Hepatic stellate cell (primary cell): ENCODE measurements at regions not wholly inside any gene's neighbourhood (a gene's known extent, or its start where the extent isn't known, plus 50 kb on each side); places are given as distances from the start of the nearest gene placed in this dataset.

ENCODE experiments used
- DNase-seq: peaks from one replicate; pipeline ENCODE4 v3.0.0; 2011; ENCODE audit warnings: low spot score

DNA sequence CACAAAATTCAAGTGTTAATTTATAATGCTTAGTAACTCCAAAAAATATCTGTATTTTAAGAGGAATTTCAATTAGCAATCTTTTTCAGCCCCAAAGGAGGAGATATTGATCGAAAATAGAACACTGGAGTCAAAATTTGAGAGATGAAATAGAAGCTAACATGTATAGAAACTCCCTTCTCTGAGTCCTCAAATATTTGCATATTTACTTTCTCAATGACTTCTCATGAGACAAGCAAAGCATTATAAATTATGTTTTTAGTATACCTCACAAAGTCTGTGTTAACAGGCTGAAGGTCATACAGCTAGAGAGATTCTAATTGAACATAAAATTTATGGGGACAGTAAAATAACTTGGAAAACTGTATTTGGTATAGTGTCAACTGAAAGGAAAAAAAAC, 260.5 kb downstream of the GPAM start:
- DNase-seq: no peak

DNA sequence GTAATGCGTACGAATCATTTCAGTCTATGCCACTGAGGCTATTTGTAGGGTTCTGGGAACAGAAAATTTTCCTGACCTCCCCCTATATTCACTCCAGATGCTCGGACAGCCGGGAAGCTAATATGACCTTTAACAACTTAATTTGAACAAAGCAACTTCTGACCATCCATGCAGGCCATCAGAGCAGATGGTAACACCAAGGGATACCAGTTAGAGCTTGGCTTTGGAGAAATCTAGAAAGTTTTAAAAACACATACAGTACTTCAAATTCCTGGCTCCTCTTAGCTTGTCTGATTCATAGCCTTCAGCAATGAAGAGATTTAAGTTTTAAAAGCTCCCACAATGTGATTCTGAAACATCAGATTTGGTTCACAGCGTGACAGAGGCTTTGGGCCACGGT, 257.3 kb downstream of the GPAM start:
- no peak for DNase-seq

GRCh38 chr10:111933937-111934336, 249.6 kb downstream of the GPAM start:
- DNase-seq: no peak

DNA sequence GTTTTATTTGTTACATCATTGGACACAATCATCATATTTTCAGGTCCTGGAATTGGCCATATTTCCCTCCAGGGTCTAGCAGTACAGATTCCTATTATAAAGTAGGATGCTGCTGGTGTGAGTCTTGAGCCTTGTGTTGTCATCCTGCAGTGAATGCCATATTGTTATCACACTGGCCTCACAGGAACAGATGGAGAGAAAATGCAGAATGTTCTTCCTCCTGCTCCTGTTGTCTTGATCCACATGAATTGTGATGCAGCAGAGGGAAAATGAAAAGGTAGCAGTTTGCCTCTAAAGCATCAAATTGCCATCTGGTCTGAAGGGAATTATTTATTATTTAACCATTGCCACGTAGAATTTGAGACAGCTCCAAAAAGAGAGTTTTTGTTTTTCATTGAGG, 248.6 kb downstream of the GPAM start:
- no peak for DNase-seq

DNA sequence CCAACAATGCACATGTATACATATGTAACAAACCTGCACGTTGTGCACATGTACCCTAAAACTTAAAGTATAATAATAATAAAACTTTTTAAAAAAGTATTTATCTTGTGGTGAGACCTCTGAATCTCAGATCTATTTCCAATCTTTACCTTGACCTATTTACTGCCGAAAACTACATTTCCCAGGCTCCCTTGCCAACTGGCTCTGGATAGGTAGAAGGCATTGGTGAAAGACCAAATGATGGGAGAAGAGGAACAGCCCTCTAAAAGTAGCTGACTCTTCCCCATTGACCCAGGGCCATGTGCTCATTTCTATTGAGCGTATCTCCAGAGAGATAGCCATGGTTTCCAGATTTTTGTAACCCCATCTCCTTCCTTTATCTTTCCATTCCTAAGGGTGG, 247.4 kb downstream of the GPAM start:
- DNase-seq: no peak

DNA sequence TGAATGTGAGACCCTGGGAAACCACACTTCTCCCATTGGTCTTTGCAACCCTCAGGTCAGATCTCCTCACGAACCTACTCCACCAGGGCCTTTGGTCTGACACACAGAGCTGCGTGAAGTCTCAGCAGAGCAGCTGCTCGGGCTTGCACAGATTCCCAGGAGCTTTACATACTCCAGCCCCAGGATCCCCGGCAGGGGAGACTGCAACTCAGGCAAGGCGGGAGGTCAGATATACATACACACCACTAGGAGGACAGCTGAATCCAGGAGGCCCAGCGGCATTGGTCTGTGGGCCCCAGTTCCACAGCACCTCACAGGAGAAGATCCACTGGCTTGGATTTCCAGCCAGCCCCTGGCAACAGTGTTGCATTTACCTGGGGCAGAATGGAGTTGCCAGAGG, 239.2 kb downstream of the GPAM start:
- DNase-seq: no peak

GRCh38 chr10:111953949-111954348, 229.6 kb downstream of the GPAM start:
- DNase-seq: no peak

DNA sequence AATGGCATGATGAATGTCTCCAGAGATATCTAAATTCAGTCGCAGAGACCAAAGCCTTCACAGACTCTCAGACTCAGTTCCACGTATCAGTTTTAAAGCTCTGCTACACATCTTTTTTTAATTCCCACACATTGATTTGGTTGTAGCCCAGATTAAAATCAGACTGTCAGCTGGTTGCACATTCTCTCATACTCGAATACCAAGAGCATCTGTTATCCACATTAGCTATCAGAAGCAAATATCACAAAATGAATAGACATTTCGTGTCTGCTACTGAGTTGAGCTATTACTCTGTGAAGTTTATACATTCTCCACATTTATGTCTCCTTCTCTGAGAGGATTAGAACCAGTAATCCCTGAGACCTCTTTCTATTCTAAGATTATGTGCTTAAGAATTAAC, 229.2 kb downstream of the GPAM start:
- no peak for DNase-seq

- no peak for DNase-seq
These were observed 226.7 kb downstream of the GPAM start for GRCh38 chr10:111956841-111957240.

GRCh38 chr10:111962951-111963350, 220.6 kb downstream of the GPAM start:
- DNase-seq: no peak

DNA sequence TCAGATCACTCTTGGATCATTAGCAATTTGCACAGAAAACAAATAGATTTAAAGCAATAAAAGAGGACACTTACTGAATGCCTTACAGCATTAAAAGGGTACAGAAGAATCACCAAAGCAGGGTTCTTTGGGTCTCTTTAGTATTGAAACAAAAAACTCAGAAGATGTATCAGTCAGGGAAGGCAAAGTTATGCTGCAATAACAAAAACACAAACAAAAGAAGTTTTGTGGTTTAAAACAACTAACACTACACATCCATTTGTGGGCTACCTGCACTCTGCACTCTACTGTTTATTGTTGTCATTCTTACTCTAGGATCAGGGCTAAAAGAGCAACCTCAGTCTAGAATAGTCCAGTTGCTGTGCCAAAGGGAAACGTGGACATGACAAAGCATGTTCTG, 216.4 kb downstream of the GPAM start:
- no peak for DNase-seq

- DNase-seq: no peak
These were observed 216.0 kb downstream of the GPAM start for GRCh38 chr10:111967547-111967946.

DNA sequence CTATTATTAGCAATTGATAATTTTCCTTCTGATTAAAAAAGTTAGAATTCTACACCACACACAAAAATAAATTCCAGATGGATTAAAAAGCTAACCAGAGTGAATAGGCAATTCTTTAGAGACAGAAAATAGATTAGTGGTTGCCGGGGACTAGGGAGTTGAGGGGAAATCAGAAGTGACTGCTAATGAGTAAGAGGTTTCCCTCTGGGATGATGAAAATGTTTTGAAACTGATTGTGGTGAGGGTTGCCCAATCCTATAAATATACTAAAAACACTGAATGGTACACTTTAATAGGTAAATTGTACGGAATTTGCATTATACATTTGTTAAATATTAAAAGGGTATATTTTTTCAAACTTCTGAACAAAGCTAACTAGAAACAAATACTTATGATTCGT, 214.9 kb downstream of the GPAM start:
- no peak for DNase-seq

GRCh38 chr10:111970111-111970510, 213.5 kb downstream of the GPAM start:
- no peak for DNase-seq

- no peak for DNase-seq
These were observed 211.5 kb downstream of the GPAM start for GRCh38 chr10:111972109-111972508.

GRCh38 chr10:111973306-111973705, 210.3 kb downstream of the GPAM start:
- no peak for DNase-seq

- no peak for DNase-seq
These were observed 209.7 kb downstream of the GPAM start for GRCh38 chr10:111973826-111974225.

- no peak for DNase-seq
These were observed 209.2 kb downstream of the GPAM start for GRCh38 chr10:111974325-111974724.

GRCh38 chr10:111976557-111976956, 207.0 kb downstream of the GPAM start:
- DNase-seq: no peak

- DNase-seq: no peak
These were observed 199.5 kb downstream of the GPAM start for GRCh38 chr10:111984057-111984456.

DNA sequence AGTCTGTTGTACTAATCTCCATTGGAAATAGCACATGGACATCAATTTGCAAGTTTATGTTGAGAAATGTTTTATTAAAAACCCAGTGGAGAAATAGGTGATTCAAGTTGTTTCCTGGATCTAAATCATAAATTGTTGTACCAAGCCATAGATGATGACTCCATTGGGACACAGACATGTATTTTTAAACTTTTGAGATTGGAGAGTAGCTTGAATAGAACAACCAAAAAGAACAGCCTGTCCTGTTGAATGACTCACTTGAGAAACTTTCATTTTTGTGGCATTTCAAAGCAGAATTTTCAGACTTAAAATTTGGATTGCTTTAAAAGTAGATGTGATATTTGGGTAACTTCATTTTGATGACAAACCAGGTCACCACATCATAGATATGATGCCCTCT, 197.5 kb downstream of the GPAM start:
- no peak for DNase-seq

DNA sequence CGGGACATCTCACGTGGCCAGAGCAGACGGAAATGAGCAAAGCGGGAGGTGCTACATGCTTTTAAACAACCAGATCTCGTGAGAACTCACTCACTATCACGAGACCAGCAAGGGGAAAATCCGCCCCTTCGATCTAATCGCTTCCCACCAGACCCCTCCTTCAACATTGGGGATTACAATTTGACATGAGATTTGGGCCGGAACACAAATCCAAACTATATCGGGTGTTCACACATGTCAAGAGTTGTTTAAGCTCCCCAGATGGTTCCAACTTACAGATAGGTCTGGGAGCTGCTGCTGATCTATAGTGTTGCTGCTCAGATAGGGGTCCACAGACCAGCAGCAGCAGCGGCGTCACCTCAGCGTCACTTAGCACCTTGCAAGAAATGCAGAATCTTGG, 194.9 kb downstream of the GPAM start:
- no peak for DNase-seq

GRCh38 chr10:111989136-111989911, 194.2 kb downstream of the GPAM start:
- DNase-seq: no peak

- DNase-seq: no peak
These were observed 192.8 kb downstream of the GPAM start for GRCh38 chr10:111990734-111991133.
